Upper lobe of left lung (tissue), 4 donors: ENCODE measurements at regions not wholly inside any gene's neighbourhood (a gene's known extent, or its start where the extent isn't known, plus 50 kb on each side); places are given as distances from the start of the nearest gene placed in this dataset.

Experiments
- EP300 ChIP-seq, 4 donors: sonication (generic); formaldehyde crosslinking; IDR thresholded peaks; one replicate each; pipeline ENCODE4 v1.5.1; 2017; ENCODE audit warnings: antibody characterized with exemption in 4 of 4, control low read depth in 2 of 4
- POLR2A ChIP-seq, 4 donors: fragments of 450-650 bp; IDR thresholded peaks; one replicate each; pipeline ENCODE4 v1.5.1; 2016 to 2017; ENCODE audit warnings: antibody characterized with exemption in 4 of 4, mild to moderate bottlenecking in 2 of 4
- TF ChIP-seq, protein P1 (sequence below), 6 experiments: fragments of 450-650 bp in 4 of 6; fragments of 200-600 bp in 2 of 6; sonication (generic) in 2 of 6; IDR thresholded peaks; one replicate each; pipeline ENCODE4 v1.5.1; 2016 to 2019; ENCODE audit warnings: antibody characterized with exemption in 6 of 6

DNA sequence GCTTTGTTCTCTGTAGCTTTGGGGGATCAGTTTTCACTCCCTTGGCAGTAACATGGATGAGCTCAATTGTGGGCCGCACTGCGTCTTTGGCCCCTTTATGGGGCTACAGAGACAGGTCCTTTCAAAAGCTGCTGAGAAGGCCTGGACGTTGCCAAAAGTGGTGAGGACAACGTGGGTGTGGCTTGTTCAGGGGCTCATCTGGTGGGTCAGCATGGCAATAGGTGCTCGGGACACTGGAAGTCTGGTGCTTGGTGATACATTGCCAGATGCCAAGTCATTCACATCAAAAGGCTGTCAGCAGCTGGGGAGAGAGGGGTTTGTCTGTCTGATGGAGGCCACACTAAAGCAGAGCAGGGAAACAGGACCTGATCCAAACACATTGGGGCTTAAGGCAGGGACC lies 149.8 kb upstream of the EOLA2 start:
- TF ChIP-seq, protein P1, sequence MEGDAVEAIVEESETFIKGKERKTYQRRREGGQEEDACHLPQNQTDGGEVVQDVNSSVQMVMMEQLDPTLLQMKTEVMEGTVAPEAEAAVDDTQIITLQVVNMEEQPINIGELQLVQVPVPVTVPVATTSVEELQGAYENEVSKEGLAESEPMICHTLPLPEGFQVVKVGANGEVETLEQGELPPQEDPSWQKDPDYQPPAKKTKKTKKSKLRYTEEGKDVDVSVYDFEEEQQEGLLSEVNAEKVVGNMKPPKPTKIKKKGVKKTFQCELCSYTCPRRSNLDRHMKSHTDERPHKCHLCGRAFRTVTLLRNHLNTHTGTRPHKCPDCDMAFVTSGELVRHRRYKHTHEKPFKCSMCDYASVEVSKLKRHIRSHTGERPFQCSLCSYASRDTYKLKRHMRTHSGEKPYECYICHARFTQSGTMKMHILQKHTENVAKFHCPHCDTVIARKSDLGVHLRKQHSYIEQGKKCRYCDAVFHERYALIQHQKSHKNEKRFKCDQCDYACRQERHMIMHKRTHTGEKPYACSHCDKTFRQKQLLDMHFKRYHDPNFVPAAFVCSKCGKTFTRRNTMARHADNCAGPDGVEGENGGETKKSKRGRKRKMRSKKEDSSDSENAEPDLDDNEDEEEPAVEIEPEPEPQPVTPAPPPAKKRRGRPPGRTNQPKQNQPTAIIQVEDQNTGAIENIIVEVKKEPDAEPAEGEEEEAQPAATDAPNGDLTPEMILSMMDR (IDR thresholded peaks at IDR 0.05): no peak
- TF ChIP-seq POLR2A (IDR thresholded peaks at IDR 0.05) (no peak), EP300 (IDR thresholded peaks at IDR 0.05) (no peak)
